Left ventricle myocardium superior (tissue), 1 donor: ENCODE measurements at regions not wholly inside any gene's neighbourhood (a gene's known extent, or its start where the extent isn't known, plus 50 kb on each side); places are given as distances from the start of the nearest gene placed in this dataset.

Experiments used
- ATAC-seq: fragments of 200-7000 bp; cut with Tn5 transposase; one replicate; pipeline ENCODE4 v1.9.1; 2020; ENCODE audit warnings: mild to moderate bottlenecking, moderate library complexity
- DNase-seq: peaks from one replicate; pipeline ENCODE4 v3.0.0-alpha.2; 2020
- intact Hi-C: fragments of 100-400 bp; cut with micrococcal nuclease; formaldehyde crosslinking; loops from one replicate; pipeline ENCODE4 v1.11.0; 2022
- donor health status: DM: no; HTN: yes; CAD: no; lungs with severe emphysema.

DNA sequence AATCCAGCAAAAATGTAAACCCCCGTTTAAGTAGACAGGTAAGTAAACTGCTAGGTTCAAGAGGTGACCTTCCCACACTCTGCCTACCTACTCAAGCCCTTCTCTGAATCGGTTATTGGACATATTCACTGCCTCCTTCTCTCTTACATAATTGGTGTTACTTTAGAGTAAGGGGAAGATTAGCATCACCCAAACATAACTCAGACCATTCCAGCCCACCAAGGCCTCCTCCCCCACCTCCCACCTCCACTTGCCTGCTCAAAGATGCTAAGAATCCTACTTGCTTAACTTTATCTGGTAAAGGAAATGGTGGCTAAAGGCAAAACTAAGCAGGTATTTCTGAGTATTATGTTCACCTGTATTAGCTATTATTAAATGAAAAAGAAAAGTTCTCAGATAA is 55.0 kb upstream of the DTNA start:
- intact Hi-C loops: no loop called here
- ATAC-seq (no peak), DNase-seq (no peak)

GRCh38 chr18:34657860-34658500 is 52.1 kb upstream of the DTNA start:
- DNase-seq (no peak), ATAC-seq (no peak)
- intact Hi-C loops: no loop called here

- DNase-seq (peak; percentile 80), ATAC-seq (peak; percentile 96)
- intact Hi-C loops: no loop called here
Observed at GRCh38 chr18:34659579-34660517, 50.2 kb upstream of the DTNA start.
